Fibroblast of mammary gland (primary cell): ENCODE measurements at regions not wholly inside any gene's neighbourhood (a gene's known extent, or its start where the extent isn't known, plus 50 kb on each side); places are given as distances from the start of the nearest gene placed in this dataset.
"Not testable (repeated sequence)": the region's sequence is repeated elsewhere in the genome, so short reads cannot be mapped to it uniquely, and the experiment has no call there.

Experiments used
- DNase-seq: peaks from one replicate; pipeline ENCODE4 v3.0.0-alpha.2; 2010; ENCODE audit warnings: low read depth
- H3K4me3 ChIP-seq: 2 replicates; pipeline ENCODE4 v1.5.1; 2011; ENCODE audit warnings: low read depth, mild to moderate bottlenecking, low read length, moderate library complexity; ENCODE audit not compliant: control insufficient read depth
- CTCF ChIP-seq: conservative IDR thresholded peaks from 2 replicates; pipeline ENCODE4 v1.5.1; 2011; ENCODE audit warnings: low read depth, low read length, inconsistent platforms; ENCODE audit not compliant: control insufficient read depth, insufficient read depth

- no peak for TF ChIP-seq CTCF
- DNase-seq = no peak
- H3K4me3 ChIP-seq = no peak overlapping the region
These were observed 115.9 kb upstream of the RUNX1 start for GRCh38 chr21:35164971-35165483.

GRCh38 chr21:35164380-35164779 lies 115.3 kb upstream of the RUNX1 start:
- H3K4me3 ChIP-seq = no peak overlapping the region
- no peak for TF ChIP-seq CTCF
- no peak for DNase-seq

GRCh38 chr21:35163411-35163810 lies 114.3 kb upstream of the RUNX1 start:
- TF ChIP-seq CTCF = no peak
- H3K4me3 ChIP-seq = no peak overlapping the region
- DNase-seq = peak; percentile 60

- no peak for DNase-seq
- H3K4me3 ChIP-seq = no peak overlapping the region
- no peak for TF ChIP-seq CTCF
These were observed 113.7 kb upstream of the RUNX1 start for GRCh38 chr21:35162831-35163230.

- no peak for TF ChIP-seq CTCF
- no peak overlapping the region for H3K4me3 ChIP-seq
- DNase-seq = peak; percentile 96
These were observed 110.8 kb upstream of the RUNX1 start for GRCh38 chr21:35159881-35160280.

GRCh38 chr21:35157374-35157773 lies 108.3 kb upstream of the RUNX1 start:
- not testable (repeated sequence) for H3K4me3 ChIP-seq, DNase-seq

- H3K4me3 ChIP-seq = no peak overlapping the region
- no peak for TF ChIP-seq CTCF
- DNase-seq = no peak
These were observed 107.5 kb upstream of the RUNX1 start for GRCh38 chr21:35156293-35157278.
